HG02610 (cell line): ENCODE measurements at regions not wholly inside any gene's neighbourhood (a gene's known extent, or its start where the extent isn't known, plus 50 kb on each side); places are given as distances from the start of the nearest gene placed in this dataset.

Source experiments
- ATAC-seq: cut with Tn5 transposase; IDR thresholded peaks from one replicate; pipeline ENCODE4 v1.9.1; 2021; ENCODE audit warnings: mild to moderate bottlenecking, moderate library complexity; ENCODE audit not compliant: unreplicated experiment

DNA sequence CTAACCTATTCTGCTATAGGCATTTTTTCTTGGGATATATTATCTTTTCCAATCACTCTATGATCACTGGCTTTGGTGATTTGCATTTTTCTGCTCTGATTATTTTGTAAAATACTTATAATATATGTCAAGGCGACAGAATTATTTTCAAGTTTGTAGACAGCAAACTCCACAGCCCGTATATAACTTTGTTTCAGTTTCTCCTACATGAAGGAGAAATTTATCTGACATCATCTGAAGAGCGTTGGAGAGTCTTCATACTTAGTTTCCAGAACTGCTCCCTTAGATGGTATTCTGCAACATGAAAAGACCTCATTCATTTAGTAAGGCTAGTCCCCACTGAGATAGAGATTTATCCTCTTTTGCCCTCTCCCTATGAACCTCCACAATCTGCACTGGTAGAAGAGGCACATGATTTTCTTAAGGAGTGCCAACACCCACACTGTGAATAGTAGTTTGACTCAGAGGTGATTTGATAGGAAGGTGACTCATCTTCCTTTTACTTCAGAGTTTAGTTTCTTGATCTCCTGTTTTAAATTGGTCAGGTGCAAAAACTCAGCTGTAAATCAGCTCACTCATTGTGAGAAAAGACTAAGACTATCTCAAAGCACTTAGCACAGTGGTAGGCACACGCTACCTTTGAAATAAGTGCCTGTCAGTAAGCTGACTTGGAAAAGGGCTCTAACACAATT, 1848.6 kb upstream of the CELF4 start:
- ATAC-seq = peak; percentile 72

DNA sequence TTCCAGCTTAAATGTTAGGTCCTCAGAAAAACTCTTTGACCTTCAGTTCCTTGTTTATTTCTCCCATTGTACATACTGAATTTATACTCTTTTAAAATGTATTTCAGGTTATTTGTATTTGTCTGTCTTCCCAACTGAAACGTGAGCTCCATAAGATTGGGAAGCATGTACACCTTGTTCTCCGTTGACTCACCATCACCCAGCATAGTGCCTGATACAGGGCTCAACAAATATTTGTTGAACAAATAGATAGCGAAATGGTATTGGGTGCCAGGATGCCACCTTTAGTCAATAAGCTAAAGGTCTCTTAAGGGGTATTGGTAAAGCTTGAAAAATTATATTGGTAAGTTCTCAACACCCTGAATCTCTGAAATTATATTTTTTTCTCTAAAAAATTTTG, 1841.3 kb upstream of the CELF4 start:
- ATAC-seq = no peak

DNA sequence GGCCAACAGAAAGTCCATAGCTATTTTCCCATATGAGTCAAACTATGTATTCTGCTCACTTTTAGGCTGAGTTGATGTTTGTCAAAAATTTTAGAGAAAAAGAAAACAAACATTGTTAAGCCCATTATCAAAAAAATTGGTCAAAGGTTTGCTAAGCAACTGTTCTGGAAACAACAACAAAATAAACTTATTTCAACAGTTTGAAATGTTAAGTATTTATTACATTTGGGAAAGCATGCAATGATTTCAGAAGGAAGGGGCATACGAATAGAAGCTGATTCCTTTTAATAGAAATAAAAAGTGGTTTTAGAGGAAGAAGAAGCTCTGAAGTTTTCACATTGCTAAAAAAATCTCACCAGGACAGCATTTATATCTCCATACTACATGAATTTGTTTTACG, 1837.5 kb upstream of the CELF4 start:
- ATAC-seq = no peak

DNA sequence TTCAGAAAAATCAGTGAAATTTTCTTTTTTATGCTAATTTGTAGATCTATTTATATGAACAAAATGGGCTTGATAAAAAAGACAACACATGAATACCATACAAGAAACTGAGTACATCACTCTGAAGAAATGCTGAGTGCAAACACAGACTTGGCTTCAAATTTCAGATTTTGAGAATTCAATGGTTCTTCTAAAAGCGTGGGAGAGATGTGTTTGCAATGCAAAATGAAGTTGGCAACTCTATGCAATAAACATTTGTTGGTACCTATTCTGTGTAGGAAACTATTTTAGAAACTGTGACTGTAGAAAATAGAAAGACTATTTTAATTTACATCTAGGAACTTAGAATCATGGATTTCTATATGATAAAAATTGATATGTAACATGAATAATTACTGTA, 1834.1 kb upstream of the CELF4 start:
- ATAC-seq = no peak

DNA sequence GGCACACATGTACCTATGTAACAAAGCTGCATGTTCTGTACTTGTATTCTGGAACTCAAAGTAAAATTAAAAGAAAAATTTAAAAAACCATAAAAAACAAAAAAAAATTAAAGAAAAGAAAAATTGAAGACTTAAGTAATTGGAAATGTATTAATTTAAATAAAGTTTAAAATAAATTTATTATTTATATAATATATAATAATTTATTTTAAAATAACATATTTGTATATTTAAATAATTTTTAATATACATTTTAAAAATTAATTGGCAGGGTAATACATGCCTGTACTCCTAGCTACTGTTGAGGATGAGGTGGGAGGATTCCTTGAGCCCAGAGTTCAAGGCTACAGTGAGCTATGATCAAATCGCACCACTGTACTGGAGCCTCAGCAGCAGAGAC, 1830.6 kb upstream of the CELF4 start:
- no peak for ATAC-seq

DNA sequence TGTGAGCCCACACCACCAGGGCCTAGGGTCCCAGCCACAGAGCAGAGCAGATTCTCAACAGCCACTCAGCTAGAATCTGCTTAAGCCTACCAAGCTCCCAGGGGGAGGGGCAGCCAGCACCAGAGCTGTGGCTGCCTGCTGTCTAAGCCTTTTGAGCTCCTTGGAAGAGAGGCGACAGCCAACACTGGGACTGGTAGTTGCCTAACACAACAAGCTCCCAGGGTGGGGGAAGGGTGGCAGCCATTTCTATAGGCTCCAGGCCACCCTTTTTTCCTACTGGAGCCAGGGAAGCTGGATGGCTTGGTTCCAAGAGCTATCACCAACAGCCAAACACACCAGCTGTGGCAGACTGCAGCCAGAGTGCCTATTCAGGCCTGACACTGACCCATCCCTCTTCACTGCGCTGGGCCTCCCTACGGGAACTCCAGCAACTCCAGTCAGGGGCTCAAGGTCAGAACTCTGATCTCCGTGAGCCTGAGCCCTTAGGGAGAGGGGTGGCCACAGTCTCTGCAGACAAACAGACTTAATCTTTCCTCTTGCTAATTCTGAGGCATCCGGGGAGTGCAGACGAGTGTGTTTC, 1824.3 kb upstream of the CELF4 start:
- no peak for ATAC-seq

DNA sequence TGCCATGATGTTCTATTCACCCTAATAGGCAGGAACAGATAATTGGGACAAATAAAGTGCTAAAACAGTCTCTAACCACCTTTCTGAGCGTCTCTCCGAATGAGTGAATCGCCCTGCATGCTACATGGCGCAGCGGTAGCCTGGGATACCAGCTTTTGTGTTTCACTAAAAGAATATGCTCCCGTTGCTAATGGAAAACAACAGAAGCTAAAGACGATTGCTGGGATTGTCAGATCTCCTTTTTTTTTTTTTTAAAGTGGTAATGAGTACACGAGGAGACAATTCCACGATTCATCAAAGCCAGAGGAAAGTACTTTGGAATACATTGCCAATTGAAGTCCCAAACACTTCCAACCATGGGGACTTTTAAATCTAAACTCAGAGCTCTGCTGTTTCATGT, 1815.3 kb upstream of the CELF4 start:
- ATAC-seq = no peak

DNA sequence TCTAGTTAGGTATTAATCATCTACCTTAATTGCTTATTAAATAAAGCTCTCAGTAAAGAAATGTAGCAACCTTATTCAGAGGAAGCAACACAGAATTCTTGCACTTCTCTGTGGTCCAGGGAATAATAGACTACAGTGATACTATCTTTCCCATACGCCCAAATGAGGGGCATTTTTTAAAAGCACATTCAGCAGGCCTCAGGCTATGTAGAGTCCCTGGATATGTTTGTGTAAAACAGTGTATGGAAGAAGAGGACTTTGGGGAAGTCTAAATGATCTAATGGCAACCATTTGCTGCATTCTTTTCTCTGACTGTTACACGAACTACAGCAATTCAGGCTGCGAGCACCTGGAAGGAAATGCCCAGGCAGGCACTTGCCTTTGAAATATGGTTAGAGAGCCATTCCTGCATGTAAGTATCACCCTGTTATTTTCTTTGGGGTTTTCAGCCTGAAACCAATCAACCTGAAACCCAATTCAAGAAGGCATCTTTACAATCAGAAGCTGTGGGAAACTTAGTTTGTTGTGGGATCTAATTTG, 1814.7 kb upstream of the CELF4 start:
- no peak for ATAC-seq

DNA sequence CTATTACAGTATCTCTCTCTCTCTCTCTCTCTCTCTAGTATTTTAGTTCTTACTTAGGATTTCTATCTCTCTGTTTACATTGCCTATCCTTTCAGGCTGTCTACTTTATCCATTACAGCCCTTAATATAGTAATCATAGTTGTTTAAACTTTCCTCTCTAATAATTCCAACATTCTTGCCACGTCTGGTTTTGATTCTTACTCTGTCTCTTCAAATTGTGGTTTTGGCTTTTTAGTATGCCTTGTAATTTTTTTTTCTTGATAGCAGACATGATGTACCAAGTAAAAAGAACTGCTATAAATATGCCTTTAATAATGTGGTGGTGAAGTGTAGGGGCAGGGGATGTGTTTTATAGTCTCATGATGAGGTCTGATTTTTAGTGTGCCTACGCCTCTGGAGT, 1809.5 kb upstream of the CELF4 start:
- no peak for ATAC-seq

DNA sequence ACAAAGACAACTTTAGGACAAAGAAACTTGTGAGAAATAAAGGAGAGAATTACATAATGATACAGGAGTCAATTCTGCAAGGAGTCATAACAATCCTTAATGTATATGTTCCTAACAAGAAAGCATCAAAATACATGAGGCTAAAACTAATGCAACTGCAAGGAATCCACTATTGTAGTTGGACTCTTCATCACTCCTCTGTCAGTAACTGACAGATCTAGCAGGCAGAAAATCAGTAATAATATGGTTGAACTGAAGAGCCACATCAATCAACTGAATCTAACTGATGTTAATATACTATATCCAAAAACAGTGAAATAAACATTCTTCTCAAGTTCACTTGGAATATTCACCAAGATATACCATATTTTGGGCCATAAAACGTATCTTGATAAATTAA, 1806.4 kb upstream of the CELF4 start:
- no peak for ATAC-seq

DNA sequence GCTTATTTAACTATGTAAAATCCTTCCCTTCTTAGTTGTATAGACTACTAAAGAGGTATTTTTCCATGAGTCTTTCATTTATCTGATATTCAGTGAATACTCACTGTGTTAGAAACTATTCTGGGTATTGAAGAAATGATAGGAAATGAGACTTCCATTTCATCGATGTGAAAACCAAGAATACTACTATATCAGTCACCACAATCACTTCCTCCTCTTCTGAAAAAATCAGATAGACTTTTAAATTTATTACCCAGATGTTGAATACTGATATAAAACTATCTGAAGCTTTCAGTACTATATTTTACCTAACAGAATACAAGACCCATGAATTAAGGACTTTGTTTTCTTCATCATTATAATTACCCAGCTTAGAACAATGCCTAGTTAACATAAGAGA, 1801.1 kb upstream of the CELF4 start:
- ATAC-seq = no peak

DNA sequence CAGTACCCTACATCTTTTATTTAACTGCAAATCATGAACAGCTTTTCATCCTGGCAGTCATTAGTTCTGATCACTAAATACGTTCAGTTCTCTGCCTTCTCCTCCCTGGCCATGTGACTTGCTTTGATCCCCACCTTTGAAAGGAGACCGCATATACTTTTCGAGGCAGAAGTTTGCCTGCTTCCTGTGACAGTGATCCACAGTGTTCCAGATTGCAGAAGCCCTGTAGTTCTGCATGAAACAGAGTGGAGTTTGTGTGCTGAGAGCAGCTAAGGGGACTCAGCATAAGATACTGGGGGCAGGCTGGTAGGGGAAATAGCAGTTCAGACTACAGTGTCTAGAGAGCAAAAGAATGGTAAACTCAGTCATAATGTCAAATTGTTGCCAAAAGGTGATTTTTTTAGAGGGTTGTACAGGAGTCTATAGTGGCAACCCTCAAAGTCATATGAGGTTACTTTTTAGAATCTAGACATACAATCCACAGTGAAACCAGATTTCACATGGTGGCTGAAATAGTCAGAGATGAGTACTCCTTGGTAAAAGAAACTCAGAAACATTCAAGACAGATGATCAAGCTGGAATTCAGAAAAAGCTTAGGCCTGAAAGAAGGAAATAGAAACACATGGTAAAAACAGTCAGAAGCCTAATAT, 1800.4 kb upstream of the CELF4 start:
- no peak for ATAC-seq

DNA sequence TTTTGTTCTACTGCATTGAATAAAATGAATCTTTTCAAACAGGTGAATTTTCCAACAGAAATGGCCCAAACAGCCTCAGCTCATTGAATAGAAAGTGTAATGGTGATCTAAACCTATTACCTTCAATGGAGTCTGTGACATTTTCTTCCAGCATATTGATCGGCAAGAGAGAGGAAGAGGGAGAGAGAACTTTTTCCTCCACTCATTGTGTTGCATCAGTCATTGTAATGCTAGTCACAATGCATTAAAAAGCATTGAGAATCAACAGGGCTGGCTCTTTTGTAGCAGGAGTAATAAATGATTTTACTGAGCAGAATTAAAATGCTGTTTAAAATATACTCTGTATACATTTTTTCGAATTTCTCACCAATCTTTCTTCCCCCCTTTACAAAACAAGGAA, 1794.5 kb upstream of the CELF4 start:
- no peak for ATAC-seq

DNA sequence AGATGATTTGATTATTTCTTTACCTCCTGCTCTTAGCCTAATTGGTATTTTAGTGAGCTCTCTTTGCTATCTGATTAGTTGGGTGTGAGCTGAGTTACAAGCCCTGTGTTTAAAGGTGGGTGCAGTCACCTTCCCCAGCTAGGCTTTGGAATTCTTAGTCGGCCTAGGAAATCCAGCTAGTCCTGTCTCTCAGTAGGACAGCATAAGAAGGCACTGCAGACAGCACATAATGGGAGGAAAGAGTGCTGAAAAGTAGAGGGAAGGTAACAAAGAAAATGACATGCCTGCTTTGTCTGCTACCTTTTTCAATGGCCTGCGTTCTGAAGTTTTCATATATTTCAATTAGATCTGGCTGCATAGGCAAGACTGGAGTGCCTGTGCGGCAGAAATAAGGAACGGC, 1794.0 kb upstream of the CELF4 start:
- no peak for ATAC-seq

DNA sequence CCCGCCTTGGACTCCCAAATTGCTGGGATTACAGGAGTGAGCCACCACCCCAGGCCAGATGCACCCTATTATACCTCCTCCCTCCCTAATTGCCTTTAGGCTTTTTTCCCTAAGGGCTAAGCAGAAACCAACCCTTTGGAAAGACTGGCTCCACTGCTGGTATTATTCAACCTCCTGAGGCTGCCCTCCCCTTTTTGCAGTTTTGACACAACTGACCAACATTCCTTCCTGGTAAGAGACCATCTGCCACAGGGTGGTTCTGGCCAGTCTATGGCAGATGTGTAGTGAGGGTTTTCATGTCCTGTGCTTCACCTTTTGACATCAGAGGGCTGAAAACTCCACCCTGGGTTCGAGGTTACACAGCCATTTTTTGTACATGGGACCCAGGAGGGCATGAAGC, 1785.3 kb upstream of the CELF4 start:
- no peak for ATAC-seq

DNA sequence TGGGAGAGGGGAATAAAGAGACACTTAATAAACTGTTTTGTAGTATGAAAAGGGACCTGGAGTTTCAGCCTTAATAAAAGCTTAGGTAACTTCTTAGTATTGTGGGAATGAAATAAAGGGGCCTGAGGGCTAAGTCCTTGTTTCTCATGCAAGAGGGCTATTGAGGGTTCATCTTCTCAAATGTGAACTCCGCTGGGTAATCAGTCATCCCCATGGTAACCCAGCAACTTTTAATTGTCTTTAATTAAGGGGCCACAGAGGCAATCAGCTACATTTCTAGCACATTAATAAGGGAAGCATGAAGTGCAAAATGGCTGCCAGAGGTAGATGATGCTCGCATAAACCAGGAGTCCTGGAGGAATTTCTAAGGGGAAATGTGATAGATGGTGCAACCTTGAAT, 1784.2 kb upstream of the CELF4 start:
- no peak for ATAC-seq

DNA sequence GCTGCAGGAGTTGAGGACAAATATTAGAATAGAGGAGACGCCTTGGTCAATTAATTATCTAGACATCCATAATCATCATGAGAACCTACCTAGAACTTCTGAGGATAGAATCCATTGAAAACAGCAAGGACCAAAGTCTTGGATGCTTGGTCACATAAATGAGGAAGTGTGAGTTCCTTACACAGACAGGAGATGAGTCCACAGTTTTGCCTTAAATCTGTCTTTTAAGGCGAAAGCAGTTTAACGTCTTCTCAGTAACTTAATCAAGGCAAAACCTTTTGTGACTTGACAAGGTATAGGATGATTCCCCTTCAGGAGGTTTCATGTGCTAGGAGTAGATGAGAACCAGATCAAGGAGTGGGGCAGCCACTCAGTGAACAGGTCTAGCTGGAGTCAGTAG, 1783.2 kb upstream of the CELF4 start:
- ATAC-seq = no peak

DNA sequence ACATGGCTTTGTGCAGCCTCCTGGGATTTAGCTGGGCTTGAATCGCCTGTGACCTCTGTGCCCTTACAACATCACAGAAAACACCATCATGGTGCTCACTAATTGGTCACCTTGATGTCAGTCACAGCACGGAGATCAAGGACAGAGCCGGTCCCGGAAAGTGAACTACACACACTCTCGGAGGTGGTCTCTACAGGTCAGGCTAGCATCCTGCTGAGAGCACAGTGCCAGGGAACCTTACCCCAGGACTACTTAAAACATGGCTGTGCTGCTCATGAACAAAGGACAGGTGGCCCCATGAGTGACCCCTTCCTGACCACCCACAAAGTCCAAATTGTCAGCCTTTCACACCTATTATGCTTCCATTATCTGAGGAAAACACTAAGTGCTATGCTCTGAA, 1782.1 kb upstream of the CELF4 start:
- ATAC-seq = no peak

DNA sequence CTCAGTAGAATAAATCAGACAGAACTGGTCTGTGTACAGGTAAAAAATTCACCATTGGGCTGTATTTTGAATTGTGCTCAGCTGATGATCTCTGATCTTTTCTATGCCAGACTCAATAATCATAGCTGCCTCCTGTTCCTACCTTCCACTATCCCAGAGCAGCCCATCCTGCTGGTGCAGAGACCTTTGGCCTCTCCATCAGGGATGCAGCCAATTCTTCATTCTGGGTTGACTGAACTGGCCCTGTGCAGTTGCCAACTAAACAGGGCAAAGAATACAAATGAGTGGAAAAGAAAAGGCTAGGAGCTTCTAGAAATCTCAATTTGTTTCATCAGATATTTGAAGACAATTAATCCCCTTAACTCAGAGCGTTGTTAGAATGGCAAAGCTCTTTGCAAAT, 1781.3 kb upstream of the CELF4 start:
- ATAC-seq = no peak

DNA sequence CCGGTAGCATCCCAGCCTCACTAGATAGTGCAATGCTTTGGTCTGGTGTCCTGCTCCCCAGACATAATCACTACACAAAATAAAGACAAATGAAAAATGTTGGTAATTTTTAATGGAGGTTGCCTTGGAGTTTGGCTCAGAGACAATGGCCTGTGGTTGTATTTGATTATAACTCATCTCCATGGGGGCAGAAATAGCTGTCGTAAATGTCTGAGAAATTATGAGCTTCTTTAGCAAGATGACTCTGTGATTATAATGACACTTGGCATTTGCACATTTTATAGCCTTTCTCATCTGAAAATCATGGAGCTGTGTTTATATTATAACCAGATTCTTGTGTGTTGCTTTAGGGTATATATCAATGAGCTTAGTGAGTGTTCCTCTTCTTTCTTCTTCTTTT, 1779.7 kb upstream of the CELF4 start:
- no peak for ATAC-seq

DNA sequence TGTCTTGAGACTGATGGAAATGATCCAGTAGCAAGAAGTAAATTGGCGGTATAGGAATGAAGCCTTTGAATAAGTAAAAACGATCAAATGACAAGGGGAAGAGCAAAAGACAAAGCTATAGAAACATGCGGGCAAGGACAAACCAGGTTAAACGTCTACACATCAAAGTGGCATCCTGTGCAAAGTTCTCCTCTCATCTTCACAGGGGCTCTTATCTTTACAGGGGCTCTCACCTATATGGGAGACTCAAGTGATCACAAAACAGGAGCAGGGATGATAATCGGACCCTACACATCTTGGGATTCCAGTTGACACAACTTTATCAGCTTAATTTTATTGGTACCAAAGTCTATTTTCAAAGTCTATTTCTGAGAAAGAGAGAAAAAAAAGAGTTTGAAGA, 1778.9 kb upstream of the CELF4 start:
- no peak for ATAC-seq

DNA sequence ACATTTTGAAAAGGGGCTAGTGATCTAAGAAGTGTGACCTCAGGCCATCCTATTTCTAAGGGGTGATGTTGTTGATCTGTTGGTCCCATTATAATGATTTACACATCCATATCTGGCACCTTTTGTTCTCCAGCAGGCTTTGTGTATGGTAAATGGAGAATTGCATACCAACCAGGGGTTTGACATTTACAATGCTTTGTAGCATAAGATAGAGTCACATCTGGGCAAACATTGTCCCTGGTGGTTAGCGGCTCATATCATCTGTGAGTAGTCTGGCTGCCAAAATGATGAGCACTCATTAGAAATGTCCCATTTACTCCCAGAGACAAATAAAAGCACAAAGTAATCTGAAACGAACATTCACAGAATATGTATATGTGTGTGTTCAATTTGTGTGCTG, 1775.5 kb upstream of the CELF4 start:
- no peak for ATAC-seq
